Thoracic aorta (tissue), 2 donors: ENCODE measurements at regions not wholly inside any gene's neighbourhood (a gene's known extent, or its start where the extent isn't known, plus 50 kb on each side); places are given as distances from the start of the nearest gene placed in this dataset.
"Not testable (repeated sequence)": the region's sequence is repeated elsewhere in the genome, so short reads cannot be mapped to it uniquely, and the experiment has no call there.

Source experiments
- ATAC-seq: fragments of 150-250 bp; one replicate; pipeline ENCODE4 v1.8.0; 2017; ENCODE audit warnings: low read depth; ENCODE audit not compliant: insufficient number of reproducible peaks, low FRiP score
- DNase-seq: peaks from one replicate; pipeline ENCODE4 v3.0.0-alpha.2; 2020; ENCODE audit warnings: low spot score
- H3K27ac ChIP-seq, 2 donors: fragments of 200-600 bp; sonication (generic); 1 replicate in 1 of 2; 2 replicates in 1 of 2; pipeline ENCODE4 v1.5.1; 2016; ENCODE audit warnings: mild to moderate bottlenecking in 2 of 2, moderate library complexity in 2 of 2
- H3K27me3 ChIP-seq: fragments of 200-600 bp; sonication (generic); replicated peaks from 2 replicates; pipeline ENCODE4 v1.6.0; 2016; ENCODE audit warnings: mild to moderate bottlenecking; ENCODE audit not compliant: insufficient read depth
- H3K36me3 ChIP-seq: fragments of 200-600 bp; sonication (generic); one replicate; pipeline ENCODE4 v1.5.1; 2016
- H3K4me1 ChIP-seq, 2 donors: fragments of 200-600 bp; sonication (generic); 1 replicate in 1 of 2; 2 replicates in 1 of 2; pipeline versions ENCODE4 v1.5.1 to v1.6.0; 2016; ENCODE audit warnings: low read depth in 2 of 2, mild to moderate bottlenecking in 1 of 2; ENCODE audit not compliant: control insufficient read depth in 1 of 2
- H3K4me3 ChIP-seq: fragments of 200-600 bp; sonication (generic); 2 replicates; pipeline ENCODE4 v1.5.1; 2016; ENCODE audit warnings: mild to moderate bottlenecking
- H3K9me3 ChIP-seq: fragments of 200-600 bp; sonication (generic); 2 replicates; pipeline ENCODE4 v1.5.1; 2016
- CTCF ChIP-seq: fragments of 200-600 bp; sonication (generic); IDR thresholded peaks from one replicate; pipeline ENCODE4 v1.5.1; 2019; ENCODE audit warnings: antibody characterized with exemption

DNA sequence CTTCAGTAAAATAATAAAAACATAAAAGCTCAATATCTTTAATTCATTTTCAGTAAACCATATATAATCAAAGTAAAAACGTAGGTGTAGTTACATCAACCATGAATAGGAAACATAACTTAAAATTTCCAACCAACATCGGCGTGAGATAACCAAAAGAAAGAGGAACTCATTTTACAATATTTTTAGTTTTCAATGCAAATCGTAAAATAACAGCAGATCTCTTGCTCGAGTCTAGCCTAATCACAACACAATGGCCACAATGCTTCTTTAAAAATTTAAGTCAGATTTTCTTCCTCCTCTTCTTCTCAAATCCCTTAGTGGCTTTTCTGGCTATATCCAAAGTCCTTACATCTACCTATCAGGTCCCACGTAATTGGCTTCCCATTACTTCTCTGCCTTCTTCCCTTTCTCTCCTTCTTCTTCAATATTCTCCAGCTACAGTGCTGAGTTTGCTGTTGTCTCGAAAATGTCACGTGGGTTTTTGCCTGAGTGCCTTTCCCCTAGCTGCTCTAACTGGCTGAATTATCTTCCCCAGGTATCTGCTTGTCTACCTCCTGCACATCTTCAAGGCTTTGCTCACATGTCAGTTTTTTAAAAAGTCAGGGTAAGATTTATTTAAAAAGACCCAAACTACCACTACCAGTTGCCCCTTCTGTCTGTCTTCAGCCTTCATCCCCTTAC lies 90.9 kb upstream of the BANK1 start:
- no peaks in the 10 kb centered on the region for H3K27me3 ChIP-seq
- ATAC-seq (no peak), DNase-seq (no peak)
- H3K4me3 ChIP-seq, result no peak overlapping the region
- no peaks in the 10 kb centered on the region for H3K4me1 ChIP-seq
- no peaks in the 10 kb centered on the region for H3K9me3 ChIP-seq
- no peaks in the 10 kb centered on the region for H3K36me3 ChIP-seq
- H3K27ac ChIP-seq, result no peak overlapping the region
- no peak for TF ChIP-seq CTCF

DNA sequence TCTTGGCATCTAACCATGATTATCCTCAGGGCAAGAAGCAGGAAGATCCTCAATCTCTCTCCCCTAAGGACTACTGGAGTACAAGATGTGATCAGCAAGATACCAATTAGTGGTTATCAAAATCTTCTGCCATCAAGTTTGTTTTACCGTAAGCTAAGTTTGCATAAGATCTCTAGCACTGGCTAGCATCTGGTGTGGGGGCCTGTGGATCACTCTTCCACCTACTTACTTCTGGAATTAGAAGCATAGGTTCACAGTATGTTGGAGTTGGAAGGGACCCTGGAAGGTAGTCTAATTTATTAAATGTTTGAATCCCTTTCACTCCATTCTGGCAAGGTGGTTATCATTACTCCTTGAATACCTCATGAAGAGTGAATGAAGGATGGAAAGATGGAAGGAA lies 93.3 kb upstream of the BANK1 start:
- no peak overlapping the region for H3K27ac ChIP-seq
- H3K27me3 ChIP-seq, result no peaks in the 10 kb centered on the region
- no peaks in the 10 kb centered on the region for H3K4me1 ChIP-seq
- TF ChIP-seq CTCF, result no peak
- no peak for ATAC-seq
- H3K36me3 ChIP-seq, result no peaks in the 10 kb centered on the region
- DNase-seq, result no peak
- no peaks in the 10 kb centered on the region for H3K9me3 ChIP-seq
- no peak overlapping the region for H3K4me3 ChIP-seq

- H3K27me3 ChIP-seq, result no peaks in the 10 kb centered on the region
- H3K9me3 ChIP-seq, result no peaks in the 10 kb centered on the region
- H3K4me1 ChIP-seq, result no peaks in the 10 kb centered on the region
- H3K4me3 ChIP-seq, result no peak overlapping the region
- no peak for ATAC-seq
- H3K36me3 ChIP-seq, result no peaks in the 10 kb centered on the region
- no peak overlapping the region for H3K27ac ChIP-seq
- TF ChIP-seq CTCF, result no peak
- DNase-seq, result no peak
Measured at GRCh38 chr4:101696276-101697010, 94.1 kb upstream of the BANK1 start.

DNA sequence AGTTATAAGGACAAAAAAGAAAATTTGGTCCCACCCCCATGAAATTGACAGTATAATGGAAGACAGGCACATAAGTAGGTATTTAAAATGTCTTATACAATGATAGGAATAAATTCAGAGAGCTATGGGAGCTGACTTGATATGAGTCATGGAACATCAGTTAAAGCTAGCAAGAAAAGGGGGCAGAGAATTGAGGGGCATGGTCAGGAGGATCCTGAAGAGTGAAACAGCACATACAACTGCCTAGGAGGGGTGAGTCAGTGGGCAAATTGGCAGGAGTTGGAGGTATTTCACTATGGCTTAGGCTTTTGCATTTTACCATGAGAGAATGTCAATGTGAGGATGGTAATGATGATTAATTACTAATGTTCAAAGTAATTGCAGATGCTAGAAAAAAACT lies 95.4 kb upstream of the BANK1 start:
- no peak for TF ChIP-seq CTCF
- H3K4me1 ChIP-seq, result no peaks in the 10 kb centered on the region
- no peak for ATAC-seq
- H3K27me3 ChIP-seq, result no peaks in the 10 kb centered on the region
- no peaks in the 10 kb centered on the region for H3K36me3 ChIP-seq
- H3K4me3 ChIP-seq, result no peak overlapping the region
- DNase-seq, result no peak
- H3K27ac ChIP-seq, result no peak overlapping the region
- H3K9me3 ChIP-seq, result no peaks in the 10 kb centered on the region

GRCh38 chr4:101694403-101694802 lies 96.1 kb upstream of the BANK1 start:
- not testable (repeated sequence) for H3K27me3 ChIP-seq, H3K4me1 ChIP-seq, H3K9me3 ChIP-seq, H3K4me3 ChIP-seq, ATAC-seq, H3K36me3 ChIP-seq, H3K27ac ChIP-seq, DNase-seq
